Epithelial cell of esophagus (primary cell): ENCODE measurements at regions not wholly inside any gene's neighbourhood (a gene's known extent, or its start where the extent isn't known, plus 50 kb on each side); places are given as distances from the start of the nearest gene placed in this dataset.

Experiments
- DNase-seq: peaks from one replicate; pipeline ENCODE4 v3.0.0; 2010; ENCODE audit warnings: low read depth
- H3K4me3 ChIP-seq: 2 replicates; pipeline ENCODE4 v1.5.1; 2011; ENCODE audit warnings: mild to moderate bottlenecking, low read length, control low read depth
- CTCF ChIP-seq: IDR thresholded peaks from 2 replicates; pipeline ENCODE4 v1.5.1; 2011; ENCODE audit warnings: low read depth, mild to moderate bottlenecking, low read length, control low read depth, inconsistent platforms; ENCODE audit not compliant: insufficient read depth; ENCODE audit errors: missing control alignments

- no peak for DNase-seq
- H3K4me3 ChIP-seq, result no peak overlapping the region
- TF ChIP-seq CTCF, result no peak
Observed at GRCh38 chr15:39272901-39273300, 308.0 kb upstream of the THBS1 start.

GRCh38 chr15:39273717-39274411, 307.0 kb upstream of the THBS1 start:
- TF ChIP-seq CTCF, result no peak
- H3K4me3 ChIP-seq, result no peak overlapping the region
- DNase-seq, result peak; percentile 45

GRCh38 chr15:39275066-39275465, 305.8 kb upstream of the THBS1 start:
- TF ChIP-seq CTCF, result no peak

GRCh38 chr15:39279311-39279710, 301.6 kb upstream of the THBS1 start:
- no peak overlapping the region for H3K4me3 ChIP-seq
- no peak for TF ChIP-seq CTCF
- DNase-seq, result no peak

More at GRCh38 chr15:39275066-39275465, 305.8 kb upstream of the THBS1 start:
- no peak for DNase-seq
- no peak overlapping the region for H3K4me3 ChIP-seq

GRCh38 chr15:39281094-39281493, 299.8 kb upstream of the THBS1 start:
- DNase-seq, result no peak
- TF ChIP-seq CTCF, result no peak
- H3K4me3 ChIP-seq, result no peak overlapping the region

GRCh38 chr15:39282663-39283208, 298.1 kb upstream of the THBS1 start:
- DNase-seq, result no peak
- no peak for TF ChIP-seq CTCF
- no peak overlapping the region for H3K4me3 ChIP-seq

- H3K4me3 ChIP-seq, result no peak overlapping the region
- no peak for TF ChIP-seq CTCF
- no peak for DNase-seq
Observed at GRCh38 chr15:39283531-39283930, 297.3 kb upstream of the THBS1 start.
